Thoracic aorta (tissue), 2 donors: ENCODE measurements at regions not wholly inside any gene's neighbourhood (a gene's known extent, or its start where the extent isn't known, plus 50 kb on each side); places are given as distances from the start of the nearest gene placed in this dataset.

ENCODE experiments used
- ATAC-seq: fragments of 150-250 bp; one replicate; pipeline ENCODE4 v1.8.0; 2017; ENCODE audit warnings: low read depth; ENCODE audit not compliant: insufficient number of reproducible peaks, low FRiP score
- DNase-seq: peaks from one replicate; pipeline ENCODE4 v3.0.0-alpha.2; 2020; ENCODE audit warnings: low spot score
- H3K27ac ChIP-seq, 2 donors: fragments of 200-600 bp; sonication (generic); 1 replicate in 1 of 2; 2 replicates in 1 of 2; pipeline ENCODE4 v1.5.1; 2016; ENCODE audit warnings: mild to moderate bottlenecking in 2 of 2, moderate library complexity in 2 of 2
- H3K27me3 ChIP-seq: fragments of 200-600 bp; sonication (generic); replicated peaks from 2 replicates; pipeline ENCODE4 v1.6.0; 2016; ENCODE audit warnings: mild to moderate bottlenecking; ENCODE audit not compliant: insufficient read depth
- H3K36me3 ChIP-seq: fragments of 200-600 bp; sonication (generic); one replicate; pipeline ENCODE4 v1.5.1; 2016
- H3K4me1 ChIP-seq, 2 donors: fragments of 200-600 bp; sonication (generic); 1 replicate in 1 of 2; 2 replicates in 1 of 2; pipeline versions ENCODE4 v1.5.1 to v1.6.0; 2016; ENCODE audit warnings: low read depth in 2 of 2, mild to moderate bottlenecking in 1 of 2; ENCODE audit not compliant: control insufficient read depth in 1 of 2
- H3K4me3 ChIP-seq: fragments of 200-600 bp; sonication (generic); 2 replicates; pipeline ENCODE4 v1.5.1; 2016; ENCODE audit warnings: mild to moderate bottlenecking
- H3K9me3 ChIP-seq: fragments of 200-600 bp; sonication (generic); 2 replicates; pipeline ENCODE4 v1.5.1; 2016
- TF ChIP-seq, protein P1 (sequence below): fragments of 200-600 bp; sonication (generic); IDR thresholded peaks from one replicate; pipeline ENCODE4 v1.5.1; 2019; ENCODE audit warnings: antibody characterized with exemption

- DNase-seq (no peak), ATAC-seq (no peak)
- TF ChIP-seq, protein P1, sequence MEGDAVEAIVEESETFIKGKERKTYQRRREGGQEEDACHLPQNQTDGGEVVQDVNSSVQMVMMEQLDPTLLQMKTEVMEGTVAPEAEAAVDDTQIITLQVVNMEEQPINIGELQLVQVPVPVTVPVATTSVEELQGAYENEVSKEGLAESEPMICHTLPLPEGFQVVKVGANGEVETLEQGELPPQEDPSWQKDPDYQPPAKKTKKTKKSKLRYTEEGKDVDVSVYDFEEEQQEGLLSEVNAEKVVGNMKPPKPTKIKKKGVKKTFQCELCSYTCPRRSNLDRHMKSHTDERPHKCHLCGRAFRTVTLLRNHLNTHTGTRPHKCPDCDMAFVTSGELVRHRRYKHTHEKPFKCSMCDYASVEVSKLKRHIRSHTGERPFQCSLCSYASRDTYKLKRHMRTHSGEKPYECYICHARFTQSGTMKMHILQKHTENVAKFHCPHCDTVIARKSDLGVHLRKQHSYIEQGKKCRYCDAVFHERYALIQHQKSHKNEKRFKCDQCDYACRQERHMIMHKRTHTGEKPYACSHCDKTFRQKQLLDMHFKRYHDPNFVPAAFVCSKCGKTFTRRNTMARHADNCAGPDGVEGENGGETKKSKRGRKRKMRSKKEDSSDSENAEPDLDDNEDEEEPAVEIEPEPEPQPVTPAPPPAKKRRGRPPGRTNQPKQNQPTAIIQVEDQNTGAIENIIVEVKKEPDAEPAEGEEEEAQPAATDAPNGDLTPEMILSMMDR = no peak
- Histone ChIP-seq H3K4me3 (no peak overlapping the region), H3K4me1 (no peaks in the 10 kb centered on the region), H3K27me3 (no peaks in the 10 kb centered on the region), H3K9me3 (no peaks in the 10 kb centered on the region), H3K27ac (no peak overlapping the region), H3K36me3 (no peaks in the 10 kb centered on the region)
Measured at GRCh38 chr4:54359919-54360650, 131.0 kb downstream of the PDGFRA start.

- H3K27ac ChIP-seq = no peak overlapping the region
- H3K4me3 ChIP-seq = no peak overlapping the region
- TF ChIP-seq, protein P1 = no peak
- ATAC-seq = no peak
- no peaks in the 10 kb centered on the region for H3K4me1 ChIP-seq
- no peaks in the 10 kb centered on the region for H3K9me3 ChIP-seq
- no peaks in the 10 kb centered on the region for H3K27me3 ChIP-seq
- no peaks in the 10 kb centered on the region for H3K36me3 ChIP-seq
- no peak for DNase-seq
Measured at GRCh38 chr4:54363037-54363436, 133.9 kb downstream of the PDGFRA start.

- Histone ChIP-seq H3K4me1 (peaks cover 2 to 3% of the 10 kb centered on the region in 2 donors), H3K9me3 (no peaks in the 10 kb centered on the region), H3K27me3 (no peaks in the 10 kb centered on the region), H3K36me3 (no peaks in the 10 kb centered on the region), H3K4me3 (no peak overlapping the region), H3K27ac (no peak overlapping the region)
- no peak for DNase-seq
- TF ChIP-seq, protein P1 = no peak
- no peak for ATAC-seq
Measured at GRCh38 chr4:54365691-54366090, 136.6 kb downstream of the PDGFRA start.

GRCh38 chr4:54367059-54367458, 138.0 kb downstream of the PDGFRA start:
- no peaks in the 10 kb centered on the region for H3K27me3 ChIP-seq
- H3K27ac ChIP-seq = no peak overlapping the region
- H3K4me1 ChIP-seq = peaks cover 2 to 3% of the 10 kb centered on the region in 2 donors
- no peak overlapping the region for H3K4me3 ChIP-seq
- ATAC-seq (no peak), DNase-seq (no peak)
- H3K9me3 ChIP-seq = no peaks in the 10 kb centered on the region
- no peaks in the 10 kb centered on the region for H3K36me3 ChIP-seq
- TF ChIP-seq, protein P1 = no peak

DNA sequence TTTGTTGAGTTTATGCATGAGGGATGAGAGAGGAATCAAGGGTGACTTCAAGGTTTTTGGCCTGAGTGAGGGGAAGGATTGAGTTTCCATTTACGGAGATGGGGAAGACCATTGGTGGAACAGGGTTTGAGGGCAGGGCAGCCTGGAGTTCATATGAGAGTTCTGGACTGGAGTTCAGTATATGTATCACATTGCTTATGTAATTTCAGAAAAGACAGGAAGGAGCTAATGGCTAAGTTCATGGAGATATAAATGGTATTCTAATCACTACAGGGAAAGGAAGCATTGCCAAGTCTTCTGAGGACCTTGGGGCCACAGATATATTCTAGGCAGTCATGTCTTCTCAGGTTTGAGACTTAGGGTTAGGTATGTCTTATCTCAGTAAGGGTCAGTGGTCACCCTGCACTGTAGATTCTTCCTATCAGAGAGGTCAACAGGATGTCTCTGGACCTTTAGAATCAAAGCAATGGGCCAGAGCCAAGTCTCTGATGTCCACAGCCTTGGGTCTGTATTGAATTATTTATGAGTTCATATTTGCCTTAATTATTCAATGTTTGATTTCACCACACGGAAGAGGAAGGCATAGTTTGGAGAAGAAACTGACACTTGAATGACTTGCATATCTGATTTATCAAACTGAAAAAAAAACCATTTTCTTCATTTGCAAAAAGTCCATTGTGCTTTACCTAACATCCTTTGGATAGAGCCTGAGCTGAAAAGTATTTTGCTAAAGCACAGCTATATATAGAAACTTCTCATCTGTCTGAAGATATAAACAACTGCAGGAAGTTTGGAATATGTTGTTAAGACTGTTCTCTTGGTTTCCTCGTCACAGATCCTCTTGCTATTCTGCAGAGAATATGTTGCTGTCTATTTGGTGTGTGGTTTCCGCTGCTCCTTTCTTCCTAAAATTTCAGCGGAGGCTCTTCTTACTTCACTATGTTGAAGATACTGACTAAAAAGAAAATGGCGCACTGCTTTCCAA, 139.5 kb downstream of the PDGFRA start:
- no peak for DNase-seq
- Histone ChIP-seq H3K4me3 (no peak overlapping the region), H3K27me3 (no peaks in the 10 kb centered on the region), H3K4me1 (peaks cover 2 to 3% of the 10 kb centered on the region in 2 donors), H3K27ac (no peak overlapping the region), H3K9me3 (no peaks in the 10 kb centered on the region), H3K36me3 (no peaks in the 10 kb centered on the region)
- TF ChIP-seq, protein P1 = no peak
- no peak for ATAC-seq
